ENCODE measurements at regions not wholly inside any gene's neighbourhood (a gene's known extent, or its start where the extent isn't known, plus 50 kb on each side); places are given as distances from the start of the nearest gene placed in this dataset.
A peak's percentile ranks its signal among the peaks of the same experiment; 100 is the strongest.
"Not testable (repeated sequence)": the region's sequence is repeated elsewhere in the genome, so short reads cannot be mapped to it uniquely, and the experiment has no call there.

- no peak for TF ChIP-seq CTCF (conservative IDR thresholded peaks at IDR 0.05; ENCODE audit: low read depth, low read length)
- no peak overlapping the region for H3K4me3 ChIP-seq (ENCODE audit: low read depth, low read length)
Observed at GRCh38 chr3:178948546-178948945, 123.1 kb downstream of the ZMAT3 start.

GRCh38 chr3:178947738-178948137 is 123.9 kb downstream of the ZMAT3 start:
- peak; percentile 10 for DNase-seq (ENCODE audit: low read depth)
- no peak for TF ChIP-seq CTCF (conservative IDR thresholded peaks at IDR 0.05; ENCODE audit: low read depth, low read length)

More at GRCh38 chr3:178948546-178948945, 123.1 kb downstream of the ZMAT3 start:
- DNase-seq (ENCODE audit: low read depth) = no peak

GRCh38 chr3:178942261-178942660 is 129.3 kb downstream of the ZMAT3 start:
- not testable (repeated sequence) for H3K4me3 ChIP-seq (ENCODE audit: low read depth, low read length)

More at GRCh38 chr3:178947738-178948137, 123.9 kb downstream of the ZMAT3 start:
- H3K4me3 ChIP-seq (ENCODE audit: low read depth, low read length) = no peak overlapping the region

GRCh38 chr3:178930116-178930515 is 141.5 kb downstream of the ZMAT3 start:
- no peak overlapping the region for H3K4me3 ChIP-seq (ENCODE audit: low read depth, low read length)
- DNase-seq (ENCODE audit: low read depth) = no peak
- TF ChIP-seq CTCF (conservative IDR thresholded peaks at IDR 0.05; ENCODE audit: low read depth, low read length) = no peak

More at GRCh38 chr3:178942261-178942660, 129.3 kb downstream of the ZMAT3 start:
- DNase-seq (ENCODE audit: low read depth) = not testable (repeated sequence)

- no peak for TF ChIP-seq CTCF (conservative IDR thresholded peaks at IDR 0.05; ENCODE audit: low read depth, low read length)
- DNase-seq (ENCODE audit: low read depth) = no peak
Observed at GRCh38 chr3:178916223-178916622, 155.4 kb downstream of the ZMAT3 start.

GRCh38 chr3:178915365-178915764 is 156.2 kb downstream of the ZMAT3 start:
- no peak for DNase-seq (ENCODE audit: low read depth)
- H3K4me3 ChIP-seq (ENCODE audit: low read depth, low read length) = no peak overlapping the region
- no peak for TF ChIP-seq CTCF (conservative IDR thresholded peaks at IDR 0.05; ENCODE audit: low read depth, low read length)

More at GRCh38 chr3:178916223-178916622, 155.4 kb downstream of the ZMAT3 start:
- H3K4me3 ChIP-seq (ENCODE audit: low read depth, low read length) = no peak overlapping the region

GRCh38 chr3:178907081-178907480 is 164.5 kb downstream of the ZMAT3 start:
- no peak for TF ChIP-seq CTCF (conservative IDR thresholded peaks at IDR 0.05; ENCODE audit: low read depth, low read length)
- peak; percentile 5 for DNase-seq (ENCODE audit: low read depth)
- no peak overlapping the region for H3K4me3 ChIP-seq (ENCODE audit: low read depth, low read length)

Data from choroid plexus epithelial cell (primary cell).